Pons (tissue), 1 donor: ENCODE measurements at regions not wholly inside any gene's neighbourhood (a gene's known extent, or its start where the extent isn't known, plus 50 kb on each side); places are given as distances from the start of the nearest gene placed in this dataset.
"Not testable (repeated sequence)": the region's sequence is repeated elsewhere in the genome, so short reads cannot be mapped to it uniquely, and the experiment has no call there.

ENCODE experiments used
- DNase-seq: peaks from one replicate; pipeline ENCODE4 v3.0.0-alpha.2; 2016; ENCODE audit warnings: low spot score

GRCh38 chr10:28733245-28733644 lies 55.9 kb downstream of the BAMBI start:
- DNase-seq = no peak

GRCh38 chr10:28733647-28734046 lies 56.3 kb downstream of the BAMBI start:
- no peak for DNase-seq

- no peak for DNase-seq
Observed at GRCh38 chr10:28734938-28735759, 57.8 kb downstream of the BAMBI start.

GRCh38 chr10:28737096-28737495 lies 59.8 kb downstream of the BAMBI start:
- DNase-seq = peak; percentile 84

- no peak for DNase-seq
Observed at GRCh38 chr10:28738200-28738599, 60.9 kb downstream of the BAMBI start.

GRCh38 chr10:28743576-28743975 lies 66.3 kb downstream of the BAMBI start:
- DNase-seq = no peak

- DNase-seq = no peak
Observed at GRCh38 chr10:28744069-28744768, 66.9 kb downstream of the BAMBI start.

GRCh38 chr10:28754930-28755718 lies 77.8 kb downstream of the BAMBI start:
- no peak for DNase-seq

- DNase-seq = peak; percentile 19
Observed at GRCh38 chr10:28761084-28761846, 83.9 kb downstream of the BAMBI start.

- no peak for DNase-seq
Observed at GRCh38 chr10:28763471-28764170, 86.3 kb downstream of the BAMBI start.

GRCh38 chr10:28765641-28766040 lies 88.3 kb downstream of the BAMBI start:
- DNase-seq = no peak

- peak; percentile 92 for DNase-seq
Observed at GRCh38 chr10:28768227-28768626, 90.9 kb downstream of the BAMBI start.

- DNase-seq = no peak
Observed at GRCh38 chr10:28769091-28769604, 91.8 kb downstream of the BAMBI start.

- not testable (repeated sequence) for DNase-seq
Observed at GRCh38 chr10:28771580-28772090, 94.3 kb downstream of the BAMBI start.

GRCh38 chr10:28774051-28774995 lies 97.0 kb downstream of the BAMBI start:
- no peak for DNase-seq

- no peak for DNase-seq
Observed at GRCh38 chr10:28775773-28776172, 98.5 kb downstream of the BAMBI start.

GRCh38 chr10:28776519-28776918 lies 99.2 kb downstream of the BAMBI start:
- DNase-seq = no peak

- DNase-seq = no peak
Observed at GRCh38 chr10:28777911-28778310, 100.6 kb downstream of the BAMBI start.

- no peak for DNase-seq
Observed at GRCh38 chr10:28778524-28778923, 101.2 kb downstream of the BAMBI start.

- DNase-seq = no peak
Observed at GRCh38 chr10:28781296-28781695, 104.0 kb downstream of the BAMBI start.
